Coronary artery (tissue), 2 donors: ENCODE measurements at regions not wholly inside any gene's neighbourhood (a gene's known extent, or its start where the extent isn't known, plus 50 kb on each side); places are given as distances from the start of the nearest gene placed in this dataset.

Source experiments
- DNase-seq: peaks from one replicate; pipeline ENCODE4 v3.0.0-alpha.2; 2017; ENCODE audit warnings: low spot score
- H3K27ac ChIP-seq, 2 donors: fragments of 200-600 bp; sonication (generic); one replicate each; pipeline ENCODE4 v1.5.1; 2016 to 2019
- H3K4me3 ChIP-seq: fragments of 200-600 bp; sonication (generic); 2 replicates; pipeline ENCODE4 v1.5.1; 2016; ENCODE audit warnings: mild to moderate bottlenecking, moderate library complexity
- TF ChIP-seq, protein P1 (sequence below): fragments of 200-600 bp; sonication (generic); IDR thresholded peaks from one replicate; pipeline ENCODE4 v1.5.1; 2019; ENCODE audit warnings: antibody characterized with exemption

DNA sequence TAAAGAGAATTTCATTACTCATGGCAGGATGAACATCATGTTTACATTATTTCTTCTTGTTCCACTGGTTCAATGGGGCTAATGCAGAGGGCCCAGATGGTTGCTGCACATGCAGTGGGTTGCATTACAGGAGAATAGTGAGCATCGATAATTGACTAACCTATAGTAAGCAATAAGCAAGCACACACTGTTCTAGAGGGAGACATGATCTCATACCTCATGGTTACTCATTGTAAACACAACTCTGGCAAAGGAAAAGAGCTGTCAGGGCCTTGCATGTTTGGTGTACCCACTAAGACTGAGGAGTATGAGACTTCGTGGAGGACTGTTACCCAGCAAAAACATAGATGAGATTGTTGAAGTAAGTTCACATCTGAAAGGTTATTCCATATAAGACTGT is 885.6 kb upstream of the VRK2 start:
- Histone ChIP-seq H3K27ac (no peak overlapping the region), H3K4me3 (no peak overlapping the region)
- DNase-seq, result no peak
- TF ChIP-seq, protein P1, sequence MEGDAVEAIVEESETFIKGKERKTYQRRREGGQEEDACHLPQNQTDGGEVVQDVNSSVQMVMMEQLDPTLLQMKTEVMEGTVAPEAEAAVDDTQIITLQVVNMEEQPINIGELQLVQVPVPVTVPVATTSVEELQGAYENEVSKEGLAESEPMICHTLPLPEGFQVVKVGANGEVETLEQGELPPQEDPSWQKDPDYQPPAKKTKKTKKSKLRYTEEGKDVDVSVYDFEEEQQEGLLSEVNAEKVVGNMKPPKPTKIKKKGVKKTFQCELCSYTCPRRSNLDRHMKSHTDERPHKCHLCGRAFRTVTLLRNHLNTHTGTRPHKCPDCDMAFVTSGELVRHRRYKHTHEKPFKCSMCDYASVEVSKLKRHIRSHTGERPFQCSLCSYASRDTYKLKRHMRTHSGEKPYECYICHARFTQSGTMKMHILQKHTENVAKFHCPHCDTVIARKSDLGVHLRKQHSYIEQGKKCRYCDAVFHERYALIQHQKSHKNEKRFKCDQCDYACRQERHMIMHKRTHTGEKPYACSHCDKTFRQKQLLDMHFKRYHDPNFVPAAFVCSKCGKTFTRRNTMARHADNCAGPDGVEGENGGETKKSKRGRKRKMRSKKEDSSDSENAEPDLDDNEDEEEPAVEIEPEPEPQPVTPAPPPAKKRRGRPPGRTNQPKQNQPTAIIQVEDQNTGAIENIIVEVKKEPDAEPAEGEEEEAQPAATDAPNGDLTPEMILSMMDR, result no peak

DNA sequence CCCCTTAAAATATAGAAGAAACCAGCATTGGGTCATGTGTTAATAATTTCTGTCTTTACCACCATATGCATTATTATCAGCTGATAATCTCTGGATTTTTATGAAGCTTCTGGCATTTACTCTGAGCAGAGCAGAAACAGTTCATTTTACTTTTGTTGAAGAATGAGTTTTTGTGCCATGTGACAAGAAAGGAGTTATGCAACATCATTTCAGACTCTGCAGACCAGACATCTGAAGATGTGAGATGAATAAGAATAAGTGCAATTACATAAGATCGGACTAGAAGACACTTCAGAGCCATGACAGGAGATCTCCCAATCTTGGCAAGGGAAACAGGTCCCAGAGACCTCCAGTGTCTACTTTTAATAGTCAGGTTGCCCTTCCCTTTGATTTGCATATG is 869.4 kb upstream of the VRK2 start:
- Histone ChIP-seq H3K27ac (no peak overlapping the region), H3K4me3 (no peak overlapping the region)
- TF ChIP-seq, protein P1, result no peak
- no peak for DNase-seq

DNA sequence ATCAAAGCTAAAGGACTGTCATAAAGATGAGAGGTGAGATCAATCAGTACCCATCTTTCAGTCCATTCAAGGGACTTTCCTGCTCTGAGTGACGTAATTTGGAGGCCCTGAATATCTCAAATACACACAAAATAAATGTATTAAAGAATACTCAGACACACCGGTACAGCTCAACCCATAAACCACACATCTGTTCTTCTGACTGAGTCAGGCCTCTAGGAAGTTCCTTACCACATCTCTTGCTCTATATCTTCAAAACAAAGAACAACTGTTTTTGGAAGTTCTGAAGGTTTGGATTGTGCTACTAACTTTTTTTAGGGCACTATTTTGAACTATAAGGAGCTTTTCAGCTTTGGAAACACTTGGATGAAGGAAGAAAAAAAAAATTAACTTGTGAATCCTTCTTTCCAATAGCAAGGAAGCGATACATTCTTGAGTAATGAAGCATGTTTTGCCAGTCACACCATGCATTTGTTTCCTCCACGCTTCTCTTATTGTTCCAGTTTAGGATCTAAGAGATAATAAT is 866.5 kb upstream of the VRK2 start:
- DNase-seq, result no peak
- Histone ChIP-seq H3K27ac (no peak overlapping the region), H3K4me3 (no peak overlapping the region)
- TF ChIP-seq, protein P1, result no peak

- H3K27ac ChIP-seq, result no peak overlapping the region
- H3K4me3 ChIP-seq, result no peak overlapping the region
- DNase-seq, result no peak
- TF ChIP-seq, protein P1, result no peak
Measured at GRCh38 chr2:57180678-57181077, 865.9 kb upstream of the VRK2 start.

GRCh38 chr2:57181315-57182038 is 865.1 kb upstream of the VRK2 start:
- DNase-seq, result no peak
- H3K4me3 ChIP-seq, result no peak overlapping the region
- TF ChIP-seq, protein P1, result no peak
- no peak overlapping the region for H3K27ac ChIP-seq

DNA sequence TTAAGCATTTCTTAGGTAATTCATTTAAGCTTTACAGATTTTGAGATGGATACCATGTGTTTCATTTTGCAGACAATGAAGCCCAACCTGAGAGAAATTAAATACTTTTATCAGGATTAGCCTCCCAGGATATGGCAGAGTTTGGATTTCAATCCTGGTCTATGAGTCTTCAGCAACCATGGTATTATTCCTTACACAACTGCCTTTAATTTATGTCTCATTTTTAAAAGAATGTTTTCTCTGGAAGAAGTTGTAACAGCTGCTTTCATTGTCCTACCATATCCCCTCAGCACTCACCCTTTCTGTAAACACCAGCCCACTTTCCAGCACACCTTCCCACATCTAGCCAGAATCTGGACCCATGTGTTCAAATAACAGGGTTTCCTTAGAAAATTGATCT is 863.7 kb upstream of the VRK2 start:
- no peak for DNase-seq
- Histone ChIP-seq H3K4me3 (no peak overlapping the region), H3K27ac (no peak overlapping the region)
- TF ChIP-seq, protein P1, result no peak

DNA sequence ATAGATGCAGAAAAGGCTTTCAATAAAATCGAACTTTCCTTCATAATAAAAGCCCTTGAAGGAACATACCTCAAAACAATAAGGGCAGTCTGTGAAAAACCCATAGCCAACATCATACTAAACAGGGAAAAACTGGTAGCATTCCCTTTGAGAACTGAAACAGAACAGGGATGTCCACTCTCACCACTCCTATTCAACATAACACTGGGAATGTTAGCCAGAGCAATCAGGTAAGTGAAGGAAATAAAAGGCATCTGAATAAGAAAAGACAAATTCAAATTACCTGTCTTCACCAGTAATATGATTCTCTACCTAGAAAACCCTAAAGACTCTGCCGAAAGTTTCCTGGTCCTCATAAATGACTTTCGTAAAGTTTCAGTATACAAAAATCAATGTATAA is 861.0 kb upstream of the VRK2 start:
- no peak overlapping the region for H3K4me3 ChIP-seq
- no peak for DNase-seq
- no peak overlapping the region for H3K27ac ChIP-seq
- TF ChIP-seq, protein P1, result no peak
